ENCODE measurements at regions not wholly inside any gene's neighbourhood (a gene's known extent, or its start where the extent isn't known, plus 50 kb on each side); places are given as distances from the start of the nearest gene placed in this dataset.
A peak's percentile ranks its signal among the peaks of the same experiment; 100 is the strongest.
"Not testable (repeated sequence)": the region's sequence is repeated elsewhere in the genome, so short reads cannot be mapped to it uniquely, and the experiment has no call there.

DNA sequence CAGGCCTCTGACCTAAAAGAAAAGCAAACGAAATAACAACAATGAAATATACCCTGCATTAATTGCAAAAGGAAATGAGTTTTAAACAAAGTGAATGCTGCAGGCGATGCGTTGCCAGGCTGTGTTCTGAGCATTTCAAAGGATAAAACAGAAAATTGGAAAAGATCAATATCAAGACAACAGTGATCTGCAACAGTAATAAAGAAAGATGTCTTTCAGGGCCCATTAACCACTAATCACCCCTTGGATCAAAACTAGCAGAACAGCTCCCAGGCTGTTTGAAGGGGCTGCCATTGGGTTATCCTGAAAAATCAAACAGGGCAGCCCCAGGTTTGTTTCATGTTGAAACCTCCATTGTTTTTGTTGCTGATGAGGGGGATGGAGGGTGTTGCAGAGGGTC is 219.2 kb downstream of the FGFR2 start:
- intact Hi-C loops (cut with micrococcal nuclease; ENCODE audit: unreplicated experiment): loop anchor here (2.0 kb wide), 2 partner anchors 122 to 190 kb away; no protein-coding TSS in a partner anchor
- H3K9me3 ChIP-seq: peaks cover 6% of the 10 kb centered on the region; the same call in 1 of the 2 replicates
- no TSS peak for BruUV-seq (replicated peaks)
- H3K4me1 ChIP-seq: peaks cover 63% of the 10 kb centered on the region
- CTCF ChIA-PET: interaction anchor here (1.1 kb wide), 1 partner anchor 191 kb away, joined by 4 read pairs; no protein-coding TSS in a partner anchor
- no peak for DNase-seq
- Mint-ChIP-seq H3K27ac (ENCODE audit: unreplicated experiment) (peak overlapping the region; percentile 88), H3K9me3 (ENCODE audit: unreplicated experiment) (peaks cover 12% of the 10 kb centered on the region), H3K27me3 (ENCODE audit: insufficient read depth, unreplicated experiment) (no peaks in the 10 kb centered on the region), H3K36me3 (ENCODE audit: insufficient read depth, unreplicated experiment) (peaks cover 11% of the 10 kb centered on the region), H3K4me1 (ENCODE audit: low read depth, unreplicated experiment) (peaks cover 49% of the 10 kb centered on the region), H3K4me3 (ENCODE audit: unreplicated experiment) (peak overlapping the region; percentile 52)
- no peaks in the 10 kb centered on the region for H3K36me3 ChIP-seq (ENCODE audit: control insufficient read depth, insufficient read depth, low read length)
- POLR2A ChIA-PET: no interaction called here
- H3K27me3 ChIP-seq (replicated peaks; ENCODE audit: control insufficient read depth, insufficient read depth, low read length): no peaks in the 10 kb centered on the region
- no peak overlapping the region for H3K4me3 ChIP-seq (ENCODE audit: low read depth, low read length)
- TF ChIP-seq, protein P1, sequence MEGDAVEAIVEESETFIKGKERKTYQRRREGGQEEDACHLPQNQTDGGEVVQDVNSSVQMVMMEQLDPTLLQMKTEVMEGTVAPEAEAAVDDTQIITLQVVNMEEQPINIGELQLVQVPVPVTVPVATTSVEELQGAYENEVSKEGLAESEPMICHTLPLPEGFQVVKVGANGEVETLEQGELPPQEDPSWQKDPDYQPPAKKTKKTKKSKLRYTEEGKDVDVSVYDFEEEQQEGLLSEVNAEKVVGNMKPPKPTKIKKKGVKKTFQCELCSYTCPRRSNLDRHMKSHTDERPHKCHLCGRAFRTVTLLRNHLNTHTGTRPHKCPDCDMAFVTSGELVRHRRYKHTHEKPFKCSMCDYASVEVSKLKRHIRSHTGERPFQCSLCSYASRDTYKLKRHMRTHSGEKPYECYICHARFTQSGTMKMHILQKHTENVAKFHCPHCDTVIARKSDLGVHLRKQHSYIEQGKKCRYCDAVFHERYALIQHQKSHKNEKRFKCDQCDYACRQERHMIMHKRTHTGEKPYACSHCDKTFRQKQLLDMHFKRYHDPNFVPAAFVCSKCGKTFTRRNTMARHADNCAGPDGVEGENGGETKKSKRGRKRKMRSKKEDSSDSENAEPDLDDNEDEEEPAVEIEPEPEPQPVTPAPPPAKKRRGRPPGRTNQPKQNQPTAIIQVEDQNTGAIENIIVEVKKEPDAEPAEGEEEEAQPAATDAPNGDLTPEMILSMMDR (IDR thresholded peaks at IDR 0.05; ENCODE audit: insufficient read depth in 1 of 2, low read depth in 1 of 2, low read length in 1 of 2, severe bottlenecking in 1 of 2, unreplicated experiment in 1 of 2): no peak

DNA sequence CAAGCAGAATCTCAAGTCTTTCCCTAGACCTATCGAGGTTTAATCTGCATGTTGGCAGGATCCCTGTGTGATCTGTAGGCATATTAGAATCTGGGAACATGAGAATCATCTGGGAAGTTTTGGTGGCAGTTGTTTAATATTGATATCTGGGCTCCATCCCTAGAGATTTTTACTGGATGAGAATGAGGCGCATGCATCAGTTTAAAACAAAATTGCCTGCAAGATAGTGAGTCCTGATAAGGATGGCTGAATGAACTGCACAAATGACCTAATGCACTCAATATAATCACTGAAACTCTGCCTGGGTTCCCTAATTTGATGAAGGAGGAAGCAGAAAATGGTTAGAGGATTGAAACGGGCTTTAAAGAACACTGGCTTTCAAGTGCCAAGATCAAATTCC is 218.0 kb downstream of the FGFR2 start:
- POLR2A ChIA-PET: no interaction called here
- Histone ChIP-seq H3K9me3 (peaks cover 6% of the 10 kb centered on the region; the same call in 1 of the 2 replicates), H3K4me1 (peaks cover 51% of the 10 kb centered on the region), H3K4me3 (ENCODE audit: low read depth, low read length) (no peak overlapping the region), H3K27me3 (replicated peaks; ENCODE audit: control insufficient read depth, insufficient read depth, low read length) (no peaks in the 10 kb centered on the region), H3K36me3 (ENCODE audit: control insufficient read depth, insufficient read depth, low read length) (no peaks in the 10 kb centered on the region)
- no TSS peak for BruUV-seq (replicated peaks)
- intact Hi-C loops (cut with micrococcal nuclease; ENCODE audit: unreplicated experiment): no loop called here
- Mint-ChIP-seq H3K9me3 (ENCODE audit: unreplicated experiment) (peaks cover 22% of the 10 kb centered on the region), H3K27me3 (ENCODE audit: insufficient read depth, unreplicated experiment) (no peaks in the 10 kb centered on the region), H3K27ac (ENCODE audit: unreplicated experiment) (peak overlapping the region; percentile 88), H3K4me3 (ENCODE audit: unreplicated experiment) (no peak overlapping the region), H3K36me3 (ENCODE audit: insufficient read depth, unreplicated experiment) (peaks cover 11% of the 10 kb centered on the region), H3K4me1 (ENCODE audit: low read depth, unreplicated experiment) (peaks cover 37% of the 10 kb centered on the region)
- no peak for DNase-seq
- TF ChIP-seq, protein P1 (IDR thresholded peaks at IDR 0.05; ENCODE audit: insufficient read depth in 1 of 2, low read depth in 1 of 2, low read length in 1 of 2, severe bottlenecking in 1 of 2, unreplicated experiment in 1 of 2): no peak
- CTCF ChIA-PET: no interaction called here

DNA sequence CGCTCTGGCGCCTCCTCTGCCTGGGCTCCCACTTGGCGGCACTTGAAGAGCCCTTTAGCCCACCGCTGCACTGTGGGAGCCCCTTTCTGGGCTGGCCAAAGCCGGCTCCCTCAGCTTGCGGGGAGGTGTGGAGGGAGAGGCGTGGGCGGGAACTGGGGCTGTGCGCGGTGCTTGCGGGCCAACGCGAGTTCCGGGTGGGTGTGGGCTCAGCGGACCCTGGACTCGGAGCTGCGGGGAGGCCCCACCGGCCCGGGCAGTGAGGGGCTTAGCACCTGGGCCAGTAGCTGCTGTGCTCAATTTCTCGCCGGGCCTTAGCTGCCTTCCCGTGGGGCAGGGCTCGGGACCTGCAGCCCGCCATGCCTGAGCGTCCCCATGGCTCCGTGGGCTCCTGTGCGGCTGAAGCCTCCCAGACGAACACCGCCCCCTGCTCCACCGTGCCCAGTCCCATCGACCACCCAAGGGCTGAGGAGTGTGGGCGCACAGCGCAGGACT is 216.2 kb downstream of the FGFR2 start:
- H3K4me1 Mint-ChIP-seq (ENCODE audit: low read depth, unreplicated experiment): peaks cover 32% of the 10 kb centered on the region
- peaks cover 22% of the 10 kb centered on the region for H3K9me3 Mint-ChIP-seq (ENCODE audit: unreplicated experiment)
- H3K36me3 ChIP-seq (ENCODE audit: control insufficient read depth, insufficient read depth, low read length); H3K9me3 ChIP-seq; H3K27me3 ChIP-seq (replicated peaks; ENCODE audit: control insufficient read depth, insufficient read depth, low read length); CTCF ChIA-PET; POLR2A ChIA-PET; H3K4me3 ChIP-seq (ENCODE audit: low read depth, low read length); BruUV-seq (replicated peaks); intact Hi-C loops (cut with micrococcal nuclease; ENCODE audit: unreplicated experiment); H3K4me3 Mint-ChIP-seq (ENCODE audit: unreplicated experiment); H3K27me3 Mint-ChIP-seq (ENCODE audit: insufficient read depth, unreplicated experiment); DNase-seq: not testable (repeated sequence)
- peak overlapping the region; percentile 75 for H3K27ac Mint-ChIP-seq (ENCODE audit: unreplicated experiment)
- H3K36me3 Mint-ChIP-seq (ENCODE audit: insufficient read depth, unreplicated experiment): peaks cover 11% of the 10 kb centered on the region
- peaks cover 36% of the 10 kb centered on the region for H3K4me1 ChIP-seq

DNA sequence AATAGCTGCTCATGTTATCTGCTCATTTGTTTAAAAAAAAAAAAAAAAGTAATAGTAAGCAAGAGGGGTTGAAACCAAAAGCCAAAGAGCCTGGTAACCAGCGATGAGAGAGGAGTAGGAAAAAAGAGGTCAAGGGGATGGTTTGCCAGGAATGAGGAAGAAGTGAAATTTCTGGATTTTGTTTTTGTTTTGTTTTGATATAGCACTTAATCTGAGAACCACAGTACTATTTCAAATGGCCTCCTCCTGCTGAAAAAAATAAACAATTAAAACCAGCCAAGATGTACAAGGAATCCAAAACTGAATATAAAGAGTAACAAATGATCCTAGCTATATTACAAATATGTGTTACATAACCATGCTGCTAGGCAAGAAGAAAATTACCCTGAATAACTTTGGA is 213.1 kb downstream of the FGFR2 start:
- BruUV-seq (replicated peaks): no TSS peak
- H3K9me3 ChIP-seq: peaks cover 6% of the 10 kb centered on the region; the same call in 1 of the 2 replicates
- H3K36me3 ChIP-seq (ENCODE audit: control insufficient read depth, insufficient read depth, low read length): no peaks in the 10 kb centered on the region
- no peak overlapping the region for H3K4me3 Mint-ChIP-seq (ENCODE audit: unreplicated experiment)
- H3K27me3 ChIP-seq (replicated peaks; ENCODE audit: control insufficient read depth, insufficient read depth, low read length): no peaks in the 10 kb centered on the region
- DNase-seq: no peak
- peaks cover 7% of the 10 kb centered on the region for H3K4me1 ChIP-seq
- intact Hi-C loops (cut with micrococcal nuclease; ENCODE audit: unreplicated experiment): no loop called here
- H3K9me3 Mint-ChIP-seq (ENCODE audit: unreplicated experiment): peaks cover 25% of the 10 kb centered on the region
- H3K36me3 Mint-ChIP-seq (ENCODE audit: insufficient read depth, unreplicated experiment): peaks cover 6% of the 10 kb centered on the region
- POLR2A ChIA-PET: no interaction called here
- no peak overlapping the region for H3K27ac Mint-ChIP-seq (ENCODE audit: unreplicated experiment)
- TF ChIP-seq, protein P1 (IDR thresholded peaks at IDR 0.05; ENCODE audit: insufficient read depth in 1 of 2, low read depth in 1 of 2, low read length in 1 of 2, severe bottlenecking in 1 of 2, unreplicated experiment in 1 of 2): no peak
- H3K27me3 Mint-ChIP-seq (ENCODE audit: insufficient read depth, unreplicated experiment): no peaks in the 10 kb centered on the region
- CTCF ChIA-PET: no interaction called here
- no peak overlapping the region for H3K4me3 ChIP-seq (ENCODE audit: low read depth, low read length)
- peaks cover 3% of the 10 kb centered on the region for H3K4me1 Mint-ChIP-seq (ENCODE audit: low read depth, unreplicated experiment)
